IMR-90 (cell line): ENCODE measurements at regions not wholly inside any gene's neighbourhood (a gene's known extent, or its start where the extent isn't known, plus 50 kb on each side); places are given as distances from the start of the nearest gene placed in this dataset.

Experiments
- CEBPB ChIP-seq: IDR thresholded peaks from 2 replicates; pipeline ENCODE4 v1.6.1; 2012; ENCODE audit warnings: low read depth, low read length, improper control_type of control experiment
- RAD21 ChIP-seq: IDR thresholded peaks from 2 replicates; pipeline ENCODE4 v1.6.1; 2012; ENCODE audit warnings: low read length, improper control_type of control experiment
- RCOR1 ChIP-seq: IDR thresholded peaks from 2 replicates; pipeline ENCODE4 v1.6.1; 2012; ENCODE audit warnings: mild to moderate bottlenecking, low read length, improper control_type of control experiment; ENCODE audit not compliant: insufficient replicate concordance
- RFX5 ChIP-seq: IDR thresholded peaks from 2 replicates; pipeline ENCODE4 v1.8.0; 2012; ENCODE audit warnings: low read depth, mild to moderate bottlenecking, low read length, moderate library complexity
- TF ChIP-seq, protein P1 (sequence below): conservative IDR thresholded peaks from 2 replicates; pipeline ENCODE4 v1.5.1; 2012; ENCODE audit warnings: mild to moderate bottlenecking, low read depth, low read length, improper control_type of control experiment

DNA sequence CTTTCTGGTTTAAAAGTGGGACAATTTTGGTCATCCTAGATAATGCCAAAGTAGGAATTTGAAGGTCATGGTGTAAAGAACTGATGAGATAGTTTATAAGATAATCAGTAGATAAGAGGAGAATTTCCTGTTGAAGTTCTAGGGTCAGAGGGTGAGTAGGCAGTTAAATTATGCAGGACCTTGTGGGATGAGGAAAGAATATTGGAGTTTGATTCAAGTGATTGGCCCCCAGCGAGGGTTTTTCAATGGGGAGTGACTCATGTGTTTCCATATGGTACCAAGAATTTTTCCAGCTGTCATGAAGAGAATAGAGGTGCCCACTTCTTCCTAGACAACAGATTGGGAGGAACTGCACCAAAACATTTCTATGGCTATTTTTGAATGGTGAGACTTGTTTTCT lies 940.2 kb upstream of the ZEB2 start:
- TF ChIP-seq, protein P1, sequence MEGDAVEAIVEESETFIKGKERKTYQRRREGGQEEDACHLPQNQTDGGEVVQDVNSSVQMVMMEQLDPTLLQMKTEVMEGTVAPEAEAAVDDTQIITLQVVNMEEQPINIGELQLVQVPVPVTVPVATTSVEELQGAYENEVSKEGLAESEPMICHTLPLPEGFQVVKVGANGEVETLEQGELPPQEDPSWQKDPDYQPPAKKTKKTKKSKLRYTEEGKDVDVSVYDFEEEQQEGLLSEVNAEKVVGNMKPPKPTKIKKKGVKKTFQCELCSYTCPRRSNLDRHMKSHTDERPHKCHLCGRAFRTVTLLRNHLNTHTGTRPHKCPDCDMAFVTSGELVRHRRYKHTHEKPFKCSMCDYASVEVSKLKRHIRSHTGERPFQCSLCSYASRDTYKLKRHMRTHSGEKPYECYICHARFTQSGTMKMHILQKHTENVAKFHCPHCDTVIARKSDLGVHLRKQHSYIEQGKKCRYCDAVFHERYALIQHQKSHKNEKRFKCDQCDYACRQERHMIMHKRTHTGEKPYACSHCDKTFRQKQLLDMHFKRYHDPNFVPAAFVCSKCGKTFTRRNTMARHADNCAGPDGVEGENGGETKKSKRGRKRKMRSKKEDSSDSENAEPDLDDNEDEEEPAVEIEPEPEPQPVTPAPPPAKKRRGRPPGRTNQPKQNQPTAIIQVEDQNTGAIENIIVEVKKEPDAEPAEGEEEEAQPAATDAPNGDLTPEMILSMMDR = no peak
- TF ChIP-seq RFX5 (no peak), RAD21 (no peak), CEBPB (no peak), RCOR1 (no peak)
